IMR-90 (cell line): ENCODE measurements at regions not wholly inside any gene's neighbourhood (a gene's known extent, or its start where the extent isn't known, plus 50 kb on each side); places are given as distances from the start of the nearest gene placed in this dataset.

Experiments used
- ATAC-seq: fragments of 200-7000 bp; cut with Tn5 transposase; 2 replicates; pipeline ENCODE4 v1.9.1; 2020; ENCODE audit warnings: low read depth, mild to moderate bottlenecking, moderate library complexity
- BruUV-seq: library from RNA; stranded (reverse); fragments of 400-500 nt; replicated peaks from 2 replicates; lab custom pipeline; 2021; lab: Mats Ljungman, UMichigan
- CTCF ChIA-PET: fragments of 300-600 bp; formaldehyde crosslinking; extraction: SDS; loops from one replicate; lab custom pipeline; 2021; ENCODE audit warnings: antibody characterized with exemption; lab: Yijun Ruan, JAX
- POLR2A ChIA-PET: fragments of 300-600 bp; sonication (Branson Sonifier 250); formaldehyde crosslinking; loops from one replicate; lab custom pipeline; 2022; ENCODE audit warnings: antibody characterized with exemption; ENCODE audit not compliant: unreplicated experiment; lab: Charles Lee
- DNase-seq: peaks from one replicate; pipeline ENCODE4 v3.0.0; 2013
- H2AFZ ChIP-seq: replicated peaks from 2 replicates; pipeline ENCODE3; 2013; ENCODE audit warnings: low read length, mild to moderate bottlenecking; ENCODE audit not compliant: poor library complexity
- H2AK5ac ChIP-seq: 2 replicates; pipeline ENCODE4 v1.6.1; 2013; ENCODE audit warnings: low read depth, low read length, inconsistent platforms
- H2AK9ac ChIP-seq: replicated peaks from 2 replicates; pipeline ENCODE3; 2013; ENCODE audit warnings: mild to moderate bottlenecking, low read depth, low read length, moderate library complexity; ENCODE audit not compliant: poor library complexity
- H2BK120ac ChIP-seq: 2 replicates; pipeline ENCODE4 v1.6.1; 2013; ENCODE audit warnings: low read depth, low read length, inconsistent platforms
- H2BK15ac ChIP-seq: 3 replicates; pipeline ENCODE4 v1.6.1; 2013; ENCODE audit warnings: low read depth, low read length, inconsistent platforms
- H2BK20ac ChIP-seq: 2 replicates; pipeline ENCODE4 v1.6.1; 2013; ENCODE audit warnings: low read depth, mild to moderate bottlenecking, inconsistent platforms, low read length, moderate library complexity
- H2BK5ac ChIP-seq: 2 replicates; pipeline ENCODE4 v1.6.1; 2013; ENCODE audit warnings: mild to moderate bottlenecking, low read depth, low read length, inconsistent platforms; ENCODE audit not compliant: poor library complexity, severe bottlenecking
- H3K14ac ChIP-seq: replicated peaks from 2 replicates; pipeline ENCODE4 v1.6.1; 2013; ENCODE audit warnings: low read depth, low read length, inconsistent platforms
- H3K18ac ChIP-seq: 2 replicates; pipeline ENCODE4 v1.6.1; 2013; ENCODE audit warnings: low read depth, low read length, control low read depth
- H3K23ac ChIP-seq: 2 replicates; pipeline ENCODE4 v1.6.1; 2013; ENCODE audit warnings: low read depth, low read length, inconsistent platforms
- H3K27ac ChIP-seq: 2 replicates; pipeline ENCODE4 v1.5.1; 2013; ENCODE audit warnings: mild to moderate bottlenecking, control low read depth, low read length; ENCODE audit not compliant: insufficient read depth
- H3K27me3 ChIP-seq: 2 replicates; pipeline ENCODE4 v1.6.1; 2013; ENCODE audit warnings: low read length; ENCODE audit not compliant: control insufficient read depth, insufficient read depth
- H3K36me3 ChIP-seq: 2 replicates; pipeline ENCODE4 v1.6.1; 2013; ENCODE audit warnings: low read length, mixed read lengths; ENCODE audit not compliant: control insufficient read depth, insufficient read depth
- H3K4ac ChIP-seq: 2 replicates; pipeline ENCODE4 v1.6.1; 2013; ENCODE audit warnings: low read depth, low read length, inconsistent platforms
- H3K4me1 ChIP-seq: 2 replicates; pipeline ENCODE4 v1.6.1; 2013; ENCODE audit warnings: low read length, mixed read lengths; ENCODE audit not compliant: control insufficient read depth, insufficient read depth
- H3K4me2 ChIP-seq: 2 replicates; pipeline ENCODE4 v1.6.1; 2013; ENCODE audit warnings: low read depth, mild to moderate bottlenecking, control low read depth, low read length, moderate library complexity
- H3K4me3 ChIP-seq: 2 replicates; pipeline ENCODE4 v1.5.1; 2013; ENCODE audit warnings: low read depth, mild to moderate bottlenecking, control low read depth, low read length, moderate library complexity; ENCODE audit not compliant: insufficient read depth
- H3K56ac ChIP-seq: 2 replicates; pipeline ENCODE4 v1.6.1; 2013; ENCODE audit warnings: low read length, inconsistent platforms; ENCODE audit not compliant: insufficient read depth; ENCODE audit errors: extremely low read depth
- H3K79me1 ChIP-seq, 2 experiments: 2 replicates each; pipeline ENCODE4 v1.6.1; 2013; ENCODE audit warnings: low read length in 2 of 2, inconsistent platforms in 1 of 2, low read depth in 1 of 2
- H3K9ac ChIP-seq: 2 replicates; pipeline ENCODE4 v1.6.1; 2013; ENCODE audit warnings: low read depth, low read length, control low read depth
- H3K9me1 ChIP-seq: 2 replicates; pipeline ENCODE4 v1.6.1; 2013; ENCODE audit warnings: low read length, inconsistent platforms; ENCODE audit not compliant: insufficient read depth
- H3K9me3 ChIP-seq: 2 replicates; pipeline ENCODE4 v1.6.1; 2013; ENCODE audit warnings: low read length; ENCODE audit not compliant: control insufficient read depth, insufficient read depth
- H4K20me1 ChIP-seq: 2 replicates; pipeline ENCODE4 v1.6.1; 2013; ENCODE audit warnings: low read length, inconsistent platforms; ENCODE audit not compliant: insufficient read depth
- H4K5ac ChIP-seq: 2 replicates; pipeline ENCODE4 v1.6.1; 2013; ENCODE audit warnings: mild to moderate bottlenecking, low read depth, low read length, control low read depth
- H4K8ac ChIP-seq, 2 experiments: 2 replicates each; pipeline ENCODE4 v1.6.1; 2013; ENCODE audit warnings: low read depth in 2 of 2, low read length in 2 of 2, control low read depth in 1 of 2, inconsistent platforms in 1 of 2
- H4K91ac ChIP-seq: 2 replicates; pipeline ENCODE4 v1.6.1; 2013; ENCODE audit warnings: low read depth, low read length, inconsistent platforms; ENCODE audit not compliant: insufficient read depth
- CTCF ChIP-seq: conservative IDR thresholded peaks from 2 replicates; pipeline ENCODE4 v1.5.1; 2012; ENCODE audit warnings: mild to moderate bottlenecking, low read depth, low read length, improper control_type of control experiment
- ELK1 ChIP-seq: fragments of 150-350 bp; IDR thresholded peaks from 2 replicates; pipeline ENCODE4 v1.6.1; 2016; ENCODE audit warnings: low read depth, mild to moderate bottlenecking, low read length, moderate library complexity, borderline replicate concordance
- MAFK ChIP-seq: IDR thresholded peaks from 2 replicates; pipeline ENCODE4 v1.6.1; 2012; ENCODE audit warnings: low read depth, low read length, improper control_type of control experiment
- MAZ ChIP-seq: IDR thresholded peaks from 2 replicates; pipeline ENCODE4 v1.6.1; 2012; ENCODE audit warnings: low read depth, mild to moderate bottlenecking, low read length, improper control_type of control experiment, moderate library complexity, borderline replicate concordance
- MXI1 ChIP-seq: IDR thresholded peaks from 2 replicates; pipeline ENCODE4 v1.6.1; 2012; ENCODE audit warnings: low read depth, mild to moderate bottlenecking, low read length, moderate library complexity, borderline replicate concordance
- NFE2L2 ChIP-seq: fragments of 150-350 bp; IDR thresholded peaks from 2 replicates; pipeline ENCODE4 v1.6.1; 2016; ENCODE audit warnings: low read depth, mild to moderate bottlenecking, low read length
- RAD21 ChIP-seq: IDR thresholded peaks from 2 replicates; pipeline ENCODE4 v1.6.1; 2012; ENCODE audit warnings: low read length, improper control_type of control experiment
- RFX5 ChIP-seq: IDR thresholded peaks from 2 replicates; pipeline ENCODE4 v1.8.0; 2012; ENCODE audit warnings: low read depth, mild to moderate bottlenecking, low read length, moderate library complexity
- dilution Hi-C: fragments of 300-500 bp; cut with HindIII; formaldehyde crosslinking; loops from one replicate; pipeline ENCODE4 v1.14.3; 2018; ENCODE audit warnings: low sequenced_read_pairs; ENCODE audit not compliant: unreplicated experiment
- in situ Hi-C: fragments of 300-500 bp; cut with MboI; formaldehyde crosslinking; loops from 3 replicates; pipeline ENCODE4 v1.14.3; 2019; ENCODE audit warnings: low sequenced_read_pairs, inconsistent platforms, mixed read lengths
- intact Hi-C: fragments of 100-400 bp; cut with micrococcal nuclease; formaldehyde crosslinking; loops from 2 replicates; pipeline ENCODE4 v1.10.0; 2022

- no peaks in the 10 kb centered on the region for H3K9me1 ChIP-seq
- H3K9ac ChIP-seq: no peak overlapping the region
- no peak for ATAC-seq
- H4K5ac ChIP-seq: no peak overlapping the region
- no peak overlapping the region for H2AFZ ChIP-seq
- no peak overlapping the region for H3K4ac ChIP-seq
- no TSS peak for BruUV-seq
- no peak overlapping the region for H4K8ac ChIP-seq
- no peak for DNase-seq
- in situ Hi-C loops: no loop called here
- no peaks in the 10 kb centered on the region for H3K79me1 ChIP-seq
- dilution Hi-C loops: no loop called here
- no peak overlapping the region for H2BK20ac ChIP-seq
- H2BK120ac ChIP-seq: no peak overlapping the region
- no peaks in the 10 kb centered on the region for H3K9me3 ChIP-seq
- no peak overlapping the region for H2AK9ac ChIP-seq
- H3K14ac ChIP-seq: no peak overlapping the region
- H3K18ac ChIP-seq: no peak overlapping the region
- H2AK5ac ChIP-seq: no peak overlapping the region
- ChIA-PET CTCF (interaction anchor here (0.6 to 1.6 kb wide), 3 partner anchors 11 to 18 kb away, joined by 3 to 4 read pairs (median 4); no protein-coding TSS in a partner anchor), POLR2A (no interaction called here)
- no peak overlapping the region for H2BK5ac ChIP-seq
- H3K23ac ChIP-seq: no peak overlapping the region
- peaks cover 3% of the 10 kb centered on the region; the same call in 1 of the 2 replicates for H3K27me3 ChIP-seq
- H3K4me2 ChIP-seq: no peak overlapping the region
- no peak overlapping the region for H2BK15ac ChIP-seq
- no peaks in the 10 kb centered on the region for H3K4me1 ChIP-seq
- no peaks in the 10 kb centered on the region for H3K36me3 ChIP-seq
- no peak overlapping the region for H3K4me3 ChIP-seq
- no peak overlapping the region for H3K27ac ChIP-seq
- H4K20me1 ChIP-seq: no peaks in the 10 kb centered on the region
- H3K56ac ChIP-seq: no peak overlapping the region
- no peak overlapping the region for H4K91ac ChIP-seq
- intact Hi-C loops: no loop called here
- TF ChIP-seq MXI1 (no peak), MAFK (no peak), RAD21 (no peak), MAZ (no peak), ELK1 (no peak), NFE2L2 (no peak), CTCF (no peak), RFX5 (no peak)
Observed at GRCh38 chr5:116358015-116358523, 216.6 kb downstream of the SEMA6A start.
